ENCODE measurements at regions not wholly inside any gene's neighbourhood (a gene's known extent, or its start where the extent isn't known, plus 50 kb on each side); places are given as distances from the start of the nearest gene placed in this dataset.

- TF ChIP-seq POLR2AphosphoS5 (IDR thresholded peaks at IDR 0.05) (no peak), REST (IDR thresholded peaks at IDR 0.05; ENCODE audit: borderline replicate concordance) (no peak), TAF1 (IDR thresholded peaks at IDR 0.05; ENCODE audit: low read depth) (no peak), CTCF (IDR thresholded peaks at IDR 0.05; ENCODE audit: poor library complexity, severe bottlenecking) (no peak), EP300 (conservative IDR thresholded peaks at IDR 0.05; ENCODE audit: poor library complexity, severe bottlenecking) (no peak), EZH2 (IDR thresholded peaks at IDR 0.05; ENCODE audit: borderline replicate concordance, insufficient read depth, low read length, poor library complexity, severe bottlenecking) (no peak), MXI1 (conservative IDR thresholded peaks at IDR 0.05; ENCODE audit: poor library complexity, severe bottlenecking) (no peak), SMC3 (conservative IDR thresholded peaks at IDR 0.05; ENCODE audit: poor library complexity) (no peak)
- no peaks in the 10 kb centered on the region for H3K9me2 ChIP-seq (ENCODE audit: insufficient read depth, low read length)
- H3K27me3 ChIP-seq (ENCODE audit: insufficient read depth, low read depth, low read length), result no peaks in the 10 kb centered on the region
- no peaks in the 10 kb centered on the region for H3K79me2 ChIP-seq (replicated peaks; ENCODE audit: insufficient read depth, low read length)
- H3K4me2 ChIP-seq (ENCODE audit: low read length), result no peak overlapping the region
- no peaks in the 10 kb centered on the region for H3F3A ChIP-seq (ENCODE audit: insufficient read depth, low read length, poor library complexity, severe bottlenecking)
- H3K9ac ChIP-seq (ENCODE audit: low read length), result no peak overlapping the region
- H3K27ac ChIP-seq (ENCODE audit: low read length), result no peak overlapping the region
- H4K20me1 ChIP-seq (ENCODE audit: insufficient read depth), result no peaks in the 10 kb centered on the region
- no peak overlapping the region for H3K4me3 ChIP-seq (ENCODE audit: low read length)
- no peak overlapping the region for H2AFZ ChIP-seq (ENCODE audit: low read depth, low read length)
- H3K9me3 ChIP-seq (ENCODE audit: low read length), result no peaks in the 10 kb centered on the region
- H3K36me3 ChIP-seq (ENCODE audit: insufficient read depth, low read length), result no peaks in the 10 kb centered on the region
Measured at GRCh38 chr3:27791956-27792355, 69.8 kb upstream of the EOMES start.

DNA sequence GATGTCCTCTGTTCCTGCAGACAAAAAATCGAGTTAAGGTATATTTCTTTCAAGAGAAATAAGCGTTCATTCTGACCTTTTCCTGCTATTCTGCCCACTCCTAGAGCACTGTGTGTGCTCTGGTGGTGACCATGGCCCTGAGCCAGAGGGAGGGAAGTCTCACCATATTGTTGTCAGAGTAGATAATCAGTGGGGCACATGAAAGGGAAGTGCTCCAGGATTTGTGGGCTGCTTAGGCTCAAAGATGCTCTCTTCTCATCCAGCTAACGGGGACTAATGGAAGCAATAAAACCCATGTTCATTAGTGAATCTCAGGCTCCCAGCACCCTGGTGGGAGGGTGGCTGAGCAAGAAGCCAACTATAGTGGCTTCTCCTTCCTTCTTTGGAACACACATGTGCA lies 70.7 kb upstream of the EOMES start:
- Histone ChIP-seq H2AFZ (ENCODE audit: low read depth, low read length) (no peak overlapping the region), H3K27ac (ENCODE audit: low read length) (no peak overlapping the region)

GRCh38 chr3:27794211-27794610 lies 72.1 kb upstream of the EOMES start:
- H4K20me1 ChIP-seq (ENCODE audit: insufficient read depth), result no peaks in the 10 kb centered on the region
- no peaks in the 10 kb centered on the region for H3F3A ChIP-seq (ENCODE audit: insufficient read depth, low read length, poor library complexity, severe bottlenecking)
- no peaks in the 10 kb centered on the region for H3K9me3 ChIP-seq (ENCODE audit: low read length)
- H3K9ac ChIP-seq (ENCODE audit: low read length), result no peak overlapping the region
- no peak overlapping the region for H3K4me2 ChIP-seq (ENCODE audit: low read length)
- H3K36me3 ChIP-seq (ENCODE audit: insufficient read depth, low read length), result no peaks in the 10 kb centered on the region
- H2AFZ ChIP-seq (ENCODE audit: low read depth, low read length), result no peak overlapping the region
- H3K9me2 ChIP-seq (ENCODE audit: insufficient read depth, low read length), result no peaks in the 10 kb centered on the region
- H3K27ac ChIP-seq (ENCODE audit: low read length), result no peak overlapping the region
- TF ChIP-seq REST (IDR thresholded peaks at IDR 0.05; ENCODE audit: borderline replicate concordance) (no peak), SMC3 (conservative IDR thresholded peaks at IDR 0.05; ENCODE audit: poor library complexity) (no peak), CTCF (IDR thresholded peaks at IDR 0.05; ENCODE audit: poor library complexity, severe bottlenecking) (no peak), EP300 (conservative IDR thresholded peaks at IDR 0.05; ENCODE audit: poor library complexity, severe bottlenecking) (no peak), EZH2 (IDR thresholded peaks at IDR 0.05; ENCODE audit: borderline replicate concordance, insufficient read depth, low read length, poor library complexity, severe bottlenecking) (no peak), POLR2AphosphoS5 (IDR thresholded peaks at IDR 0.05) (no peak), MXI1 (conservative IDR thresholded peaks at IDR 0.05; ENCODE audit: poor library complexity, severe bottlenecking) (no peak), RAD21 (conservative IDR thresholded peaks at IDR 0.05) (no peak), TAF1 (IDR thresholded peaks at IDR 0.05; ENCODE audit: low read depth) (no peak)
- no peaks in the 10 kb centered on the region for H3K79me2 ChIP-seq (replicated peaks; ENCODE audit: insufficient read depth, low read length)
- H3K4me3 ChIP-seq (ENCODE audit: low read length), result no peak overlapping the region
- H3K27me3 ChIP-seq (ENCODE audit: insufficient read depth, low read depth, low read length), result no peaks in the 10 kb centered on the region

More for the DNA sequence above, 70.7 kb upstream of the EOMES start:
- Histone ChIP-seq H3F3A (ENCODE audit: insufficient read depth, low read length, poor library complexity, severe bottlenecking) (no peaks in the 10 kb centered on the region), H3K27me3 (ENCODE audit: insufficient read depth, low read depth, low read length) (no peaks in the 10 kb centered on the region), H3K4me3 (ENCODE audit: low read length) (no peak overlapping the region), H3K9ac (ENCODE audit: low read length) (no peak overlapping the region), H4K20me1 (ENCODE audit: insufficient read depth) (no peaks in the 10 kb centered on the region), H3K4me2 (ENCODE audit: low read length) (no peak overlapping the region), H3K79me2 (replicated peaks; ENCODE audit: insufficient read depth, low read length) (no peaks in the 10 kb centered on the region), H3K36me3 (ENCODE audit: insufficient read depth, low read length) (no peaks in the 10 kb centered on the region), H3K9me3 (ENCODE audit: low read length) (no peaks in the 10 kb centered on the region), H3K9me2 (ENCODE audit: insufficient read depth, low read length) (no peaks in the 10 kb centered on the region)
- no peak for TF ChIP-seq EZH2 (IDR thresholded peaks at IDR 0.05; ENCODE audit: borderline replicate concordance, insufficient read depth, low read length, poor library complexity, severe bottlenecking)
- TF ChIP-seq SMC3 (conservative IDR thresholded peaks at IDR 0.05; ENCODE audit: poor library complexity), result no peak
- TF ChIP-seq TAF1 (IDR thresholded peaks at IDR 0.05; ENCODE audit: low read depth), result no peak
- TF ChIP-seq RAD21 (conservative IDR thresholded peaks at IDR 0.05), result no peak
